ENCODE measurements at regions not wholly inside any gene's neighbourhood (a gene's known extent, or its start where the extent isn't known, plus 50 kb on each side); places are given as distances from the start of the nearest gene placed in this dataset.
A peak's percentile ranks its signal among the peaks of the same experiment; 100 is the strongest.
"Not testable (repeated sequence)": the region's sequence is repeated elsewhere in the genome, so short reads cannot be mapped to it uniquely, and the experiment has no call there.

DNA sequence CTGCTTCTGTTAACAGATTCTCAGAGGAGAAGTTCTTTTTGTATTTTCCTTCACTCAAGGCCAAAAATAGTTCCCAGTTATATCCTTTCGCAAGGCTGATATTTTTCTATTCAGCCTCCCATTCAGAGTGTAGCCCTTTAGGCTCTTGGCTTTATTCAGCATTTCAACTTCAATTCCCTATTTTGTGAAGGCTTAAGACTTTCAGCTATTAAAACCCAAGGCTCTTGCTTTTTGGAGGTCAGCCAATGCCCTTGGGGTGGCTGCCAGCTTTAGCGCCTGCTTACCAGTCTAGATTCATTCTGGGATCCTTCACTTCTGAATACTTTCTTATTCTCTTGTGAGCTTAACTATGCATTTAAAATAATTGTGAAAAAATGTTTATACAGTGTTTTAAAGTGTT is 57.3 kb upstream of the ADGRA3 start:
- peak; percentile 12 for DNase-seq
- in situ Hi-C loops (cut with HindIII; ENCODE audit: low pct_ligation_motif_present, low pct_unique_long_range_greater_than_20kb, low sequenced_read_pairs), result no loop called here

DNA sequence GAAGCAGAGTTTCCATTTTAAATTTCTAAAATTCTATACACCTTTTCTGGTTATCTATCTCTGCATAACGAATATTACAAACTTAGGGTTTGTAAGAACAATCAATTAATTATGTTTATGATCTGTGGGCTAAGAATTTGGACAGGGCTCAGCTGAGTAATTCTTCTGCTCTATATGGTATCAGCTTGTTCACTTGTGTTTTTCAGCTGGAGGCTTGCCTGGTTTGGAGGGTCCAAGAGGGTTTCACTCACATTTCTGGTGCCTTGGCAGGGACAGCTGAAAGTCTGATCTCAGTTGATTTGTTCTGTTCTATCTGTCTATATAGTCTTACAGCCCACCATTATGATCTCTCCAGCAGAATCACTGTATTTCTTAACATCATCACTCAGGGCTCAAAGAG is 57.8 kb upstream of the ADGRA3 start:
- no peak for DNase-seq
- in situ Hi-C loops (cut with HindIII; ENCODE audit: low pct_ligation_motif_present, low pct_unique_long_range_greater_than_20kb, low sequenced_read_pairs), result no loop called here

DNA sequence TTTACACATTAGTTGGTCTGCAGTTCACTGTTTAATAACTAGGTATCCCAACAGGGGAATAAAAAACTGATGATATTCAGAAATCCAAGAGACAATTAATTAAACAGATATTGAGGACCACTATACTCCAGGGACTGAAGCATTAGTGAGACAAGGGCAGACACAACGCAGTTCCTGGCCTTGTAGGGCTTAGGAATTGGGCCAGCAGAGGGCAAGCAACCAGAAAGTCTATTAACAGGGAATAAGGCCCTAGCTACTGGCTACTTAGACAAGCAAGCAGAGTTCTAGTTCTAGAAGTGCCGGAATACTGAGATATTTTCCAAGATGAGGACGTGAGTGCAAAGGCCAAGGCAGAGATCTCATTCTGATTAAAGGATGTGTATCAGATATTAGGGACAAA is 58.6 kb upstream of the ADGRA3 start:
- in situ Hi-C loops (cut with HindIII; ENCODE audit: low pct_ligation_motif_present, low pct_unique_long_range_greater_than_20kb, low sequenced_read_pairs), result no loop called here
- no peak for DNase-seq

DNA sequence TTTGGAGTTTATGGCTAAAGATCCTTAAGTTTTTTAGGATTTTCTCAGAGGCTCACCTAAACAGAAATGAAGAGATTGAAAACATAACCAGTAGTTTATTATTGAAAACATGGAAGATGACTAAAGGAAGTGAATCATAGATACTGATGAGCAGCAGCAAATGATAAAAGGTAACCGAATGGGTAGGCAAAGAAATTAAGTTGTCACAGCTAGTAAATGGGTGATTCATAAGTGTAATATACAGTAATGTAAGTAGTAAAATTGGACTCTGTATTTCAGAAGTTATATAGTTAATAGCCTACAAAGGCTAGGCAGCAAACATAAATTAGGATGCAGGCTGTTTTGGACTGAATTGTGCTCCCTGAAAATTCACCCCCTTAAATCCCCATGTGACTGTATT is 59.0 kb upstream of the ADGRA3 start:
- no peak for DNase-seq
- in situ Hi-C loops (cut with HindIII; ENCODE audit: low pct_ligation_motif_present, low pct_unique_long_range_greater_than_20kb, low sequenced_read_pairs), result no loop called here

DNA sequence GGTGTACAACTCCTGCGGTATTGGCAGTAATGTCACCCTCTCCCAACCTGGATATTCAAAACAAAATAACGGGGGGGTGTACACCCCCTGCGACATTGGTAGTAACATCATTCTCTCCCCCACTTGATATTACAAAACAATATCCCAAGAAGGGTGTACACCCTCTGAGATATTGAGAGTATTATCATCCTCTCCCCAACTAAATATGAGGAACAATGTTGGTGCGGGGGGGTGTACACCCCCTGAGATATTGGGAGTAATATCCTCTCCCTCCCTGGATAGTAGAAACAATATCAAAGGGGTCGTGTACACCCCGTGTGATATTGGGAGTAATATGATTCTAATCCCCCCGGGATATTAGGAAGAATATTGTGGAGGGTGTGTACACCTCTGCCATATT is 71.4 kb upstream of the ADGRA3 start:
- no peak for DNase-seq
- in situ Hi-C loops (cut with HindIII; ENCODE audit: low pct_ligation_motif_present, low pct_unique_long_range_greater_than_20kb, low sequenced_read_pairs), result no loop called here

DNA sequence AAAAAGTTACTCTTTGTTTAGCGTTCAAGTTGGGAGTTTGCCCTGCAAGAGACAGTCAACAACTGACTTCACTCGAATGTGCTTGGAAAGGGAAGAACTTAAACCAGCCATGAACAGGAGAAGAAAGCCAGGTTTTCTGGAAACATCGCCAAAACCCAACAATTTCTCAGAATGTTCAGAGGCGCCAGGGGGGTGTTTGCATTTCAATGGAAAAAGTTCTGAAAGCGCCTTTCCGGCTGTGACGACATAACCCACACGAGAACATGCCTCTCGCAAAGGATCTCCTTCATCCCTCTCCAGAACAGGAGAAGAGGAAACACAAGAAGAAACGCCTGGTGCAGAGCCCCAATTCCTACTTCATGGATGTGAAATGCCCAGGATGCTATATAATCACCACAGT is 78.1 kb upstream of the ADGRA3 start:
- no peak for DNase-seq
- in situ Hi-C loops (cut with HindIII; ENCODE audit: low pct_ligation_motif_present, low pct_unique_long_range_greater_than_20kb, low sequenced_read_pairs), result no loop called here

DNA sequence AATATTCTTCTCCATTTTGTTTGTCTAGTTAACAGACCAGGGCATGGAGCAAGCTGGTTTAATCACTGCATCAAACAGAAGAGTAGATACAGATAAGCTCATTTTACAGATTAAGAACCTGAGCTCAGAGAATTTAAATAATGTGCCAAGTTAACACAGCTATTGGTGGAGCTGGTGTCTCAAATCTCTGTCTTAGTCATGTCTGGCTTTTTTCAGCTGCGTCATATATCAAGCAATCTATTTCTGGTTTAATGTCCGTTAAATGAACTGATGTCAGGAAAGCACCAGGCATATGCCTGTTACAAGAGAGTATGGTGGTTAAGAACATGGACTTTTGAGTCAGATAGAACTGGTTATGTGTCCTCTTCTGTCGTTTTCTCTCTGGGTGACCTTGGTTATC is 79.8 kb upstream of the ADGRA3 start:
- in situ Hi-C loops (cut with HindIII; ENCODE audit: low pct_ligation_motif_present, low pct_unique_long_range_greater_than_20kb, low sequenced_read_pairs), result no loop called here
- no peak for DNase-seq

DNA sequence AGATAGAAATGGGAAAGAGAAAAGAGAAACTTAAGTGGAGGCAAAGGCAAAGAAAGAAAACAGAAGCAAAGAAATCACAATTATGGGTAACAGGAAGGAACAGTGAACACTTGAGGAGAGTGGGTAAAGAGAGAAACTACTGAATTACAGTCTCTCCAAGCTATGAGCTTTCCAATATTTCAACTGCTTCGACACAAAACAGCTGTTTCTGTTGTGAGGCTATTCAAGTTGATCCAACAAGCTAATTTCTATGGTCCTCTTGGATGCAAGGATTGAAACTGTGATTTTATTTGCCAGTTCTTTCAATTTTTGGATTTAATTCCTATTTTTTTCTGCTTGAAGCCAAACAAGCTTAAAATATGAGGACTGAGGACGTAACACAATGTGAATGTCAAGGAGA is 80.5 kb upstream of the ADGRA3 start:
- in situ Hi-C loops (cut with HindIII; ENCODE audit: low pct_ligation_motif_present, low pct_unique_long_range_greater_than_20kb, low sequenced_read_pairs), result no loop called here
- no peak for DNase-seq

DNA sequence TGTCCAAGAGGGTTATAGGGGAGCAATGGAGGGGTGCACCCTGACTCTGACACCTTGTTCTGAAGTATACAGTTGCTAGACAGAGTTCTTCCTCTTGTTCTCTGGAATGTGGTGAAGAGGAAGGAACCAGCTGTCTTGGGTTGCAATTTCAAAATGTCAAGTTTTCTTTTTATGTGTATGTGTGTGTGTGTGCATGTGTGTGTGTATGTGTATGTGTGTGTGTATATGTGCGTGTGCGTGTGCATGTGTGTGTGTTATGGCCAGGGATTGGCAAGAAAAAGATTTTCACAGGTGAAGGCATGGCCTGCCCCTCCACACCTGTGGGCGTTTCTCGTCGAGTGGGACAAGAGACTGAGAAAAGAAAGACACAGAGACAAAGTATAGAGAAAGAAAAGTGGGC is 81.6 kb upstream of the ADGRA3 start:
- no peak for DNase-seq
- in situ Hi-C loops (cut with HindIII; ENCODE audit: low pct_ligation_motif_present, low pct_unique_long_range_greater_than_20kb, low sequenced_read_pairs), result no loop called here

DNA sequence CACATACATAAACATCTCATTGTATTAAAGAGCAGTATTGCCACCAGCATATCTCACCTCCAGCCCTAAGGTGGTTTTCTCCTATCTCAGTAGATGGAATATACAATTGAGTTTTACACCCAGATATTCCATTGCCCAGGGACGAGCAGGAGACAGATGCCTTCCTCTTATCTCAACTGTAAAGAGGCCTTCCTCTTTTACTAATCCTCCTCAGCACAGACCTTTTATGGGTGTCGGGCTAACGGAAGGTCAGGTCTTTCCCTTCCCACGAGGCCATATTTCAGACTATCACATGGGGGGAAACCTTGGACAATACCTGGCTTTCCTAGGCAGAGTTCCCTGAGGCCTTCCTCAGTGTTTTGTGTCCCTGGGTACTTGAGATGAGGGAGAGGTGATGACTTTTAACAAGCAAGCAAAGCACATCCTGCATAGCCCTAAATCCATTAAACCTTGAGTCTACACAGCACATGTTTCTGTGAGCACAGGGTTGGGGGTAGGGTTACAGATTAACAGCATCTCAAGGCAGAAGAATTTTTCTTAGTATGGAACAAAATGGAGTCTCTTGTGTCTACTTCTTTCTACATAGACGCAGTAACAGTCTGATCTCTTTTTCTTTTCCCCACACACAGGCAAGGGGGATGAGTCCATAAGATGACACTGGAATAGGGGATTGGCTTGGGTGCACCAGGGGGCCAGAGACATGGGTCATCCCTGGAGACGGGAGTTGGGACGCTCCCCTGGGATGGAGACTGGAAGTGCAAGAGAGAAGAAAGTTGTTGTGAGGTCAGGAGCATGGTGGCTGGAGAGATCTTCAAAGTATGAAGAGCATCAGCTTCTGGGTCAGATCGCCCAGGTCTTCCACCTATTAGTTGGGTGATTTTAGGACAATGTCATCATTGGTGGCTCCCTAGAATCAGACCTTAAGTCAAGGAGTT is 82.5 kb upstream of the ADGRA3 start:
- in situ Hi-C loops (cut with HindIII; ENCODE audit: low pct_ligation_motif_present, low pct_unique_long_range_greater_than_20kb, low sequenced_read_pairs); DNase-seq: not testable (repeated sequence)

DNA sequence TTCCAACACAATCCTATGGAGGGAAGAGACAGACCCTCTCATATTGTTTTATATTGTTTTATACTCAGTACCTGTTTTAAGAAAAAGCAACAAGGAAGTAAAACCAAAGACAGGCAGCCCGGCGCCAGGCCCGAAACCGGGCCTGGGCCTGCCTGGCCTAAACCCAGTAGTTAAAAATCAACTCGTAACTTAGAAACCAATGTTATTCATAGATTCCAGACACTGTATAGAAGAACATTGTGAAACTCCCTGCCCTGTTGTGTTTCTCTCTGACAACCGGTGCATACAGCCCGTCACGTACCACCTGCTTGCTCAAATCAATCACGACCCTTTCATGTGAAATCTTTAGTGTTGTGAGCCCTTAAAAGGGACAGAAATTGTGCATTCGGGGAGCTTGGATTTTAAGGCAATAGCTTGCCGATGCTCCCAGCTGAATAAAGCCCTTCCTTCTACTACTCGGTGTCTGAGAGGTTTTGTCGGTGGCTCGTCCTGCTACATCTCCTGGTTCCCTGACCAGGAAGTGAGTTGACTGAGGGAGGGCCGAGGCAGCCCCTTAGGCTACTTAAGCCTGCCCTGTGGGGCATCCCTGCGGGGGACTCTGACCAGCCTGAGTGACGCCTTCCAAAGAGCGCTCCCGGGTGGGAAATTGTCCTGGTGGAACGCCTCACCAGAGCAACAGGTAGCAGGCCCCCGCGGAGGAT is 83.5 kb upstream of the ADGRA3 start:
- DNase-seq; in situ Hi-C loops (cut with HindIII; ENCODE audit: low pct_ligation_motif_present, low pct_unique_long_range_greater_than_20kb, low sequenced_read_pairs): not testable (repeated sequence)

DNA sequence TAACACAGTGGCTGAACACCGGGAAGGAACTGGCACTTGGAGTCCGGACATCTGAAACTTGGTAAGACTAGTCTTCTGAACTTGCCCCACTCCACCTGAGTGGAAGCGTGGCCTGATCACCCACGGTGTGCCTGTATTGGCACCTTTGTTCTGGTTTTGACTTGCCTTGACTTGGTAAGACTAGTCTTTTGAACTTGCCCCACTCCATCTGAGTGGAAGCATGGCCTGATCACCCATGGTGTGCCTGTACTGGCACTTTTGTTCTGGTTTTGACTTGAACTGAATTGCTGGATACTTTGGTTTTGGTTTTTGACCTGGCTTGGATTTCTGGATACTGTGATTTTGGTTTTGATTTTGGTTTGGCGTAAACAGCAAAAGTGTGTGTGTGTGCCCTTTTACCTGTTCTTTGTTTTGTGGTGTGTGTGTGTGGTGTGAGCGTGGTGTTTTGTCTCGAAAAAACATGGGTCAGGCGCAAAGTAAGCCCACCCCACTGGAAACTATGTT is 84.1 kb upstream of the ADGRA3 start:
- in situ Hi-C loops (cut with HindIII; ENCODE audit: low pct_ligation_motif_present, low pct_unique_long_range_greater_than_20kb, low sequenced_read_pairs), result not testable (repeated sequence)

DNA sequence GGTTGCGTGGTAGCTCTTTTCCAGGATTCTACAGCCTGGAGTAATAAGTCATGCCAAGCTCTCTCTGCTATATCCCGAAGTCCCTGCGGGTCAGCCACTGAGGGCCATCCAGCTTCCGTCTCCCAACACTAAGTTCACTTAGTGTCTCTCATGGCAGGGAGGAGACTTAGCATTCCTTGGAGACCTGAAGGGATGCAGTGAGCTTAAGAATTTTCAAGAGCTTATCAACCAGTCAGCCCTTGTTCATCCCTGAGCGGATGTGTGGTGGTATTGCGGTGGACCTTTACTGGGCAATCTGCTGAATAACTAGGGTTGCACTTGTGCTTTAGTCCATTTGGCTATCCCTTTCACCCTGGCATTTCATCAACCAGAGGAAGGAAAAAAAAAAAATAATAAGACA is 85.8 kb upstream of the ADGRA3 start:
- DNase-seq; in situ Hi-C loops (cut with HindIII; ENCODE audit: low pct_ligation_motif_present, low pct_unique_long_range_greater_than_20kb, low sequenced_read_pairs): not testable (repeated sequence)

More for the DNA sequence above, 84.1 kb upstream of the ADGRA3 start:
- DNase-seq, result not testable (repeated sequence)

DNA sequence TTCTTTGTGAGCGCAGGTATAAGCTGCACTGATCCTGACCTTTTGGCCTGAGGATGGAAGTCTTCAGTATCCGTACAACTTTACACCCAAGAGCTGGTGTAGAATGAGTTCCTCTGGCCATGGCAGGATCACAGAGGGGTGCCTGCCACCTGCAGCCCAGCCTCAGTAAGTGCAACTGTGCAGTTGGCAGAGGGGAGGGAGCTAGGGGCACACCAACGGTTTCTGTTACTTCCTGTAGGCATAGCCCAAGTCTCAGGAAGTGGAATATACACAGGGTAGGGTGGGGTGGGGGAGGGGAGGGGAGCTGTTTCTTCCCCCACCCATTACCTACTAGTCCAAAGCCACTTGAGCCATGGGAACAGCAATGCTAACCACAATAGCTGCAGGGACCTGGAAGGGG is 85.4 kb upstream of the GBA3 start:
- peak; percentile 75 for DNase-seq
- in situ Hi-C loops (cut with HindIII; ENCODE audit: low pct_ligation_motif_present, low pct_unique_long_range_greater_than_20kb, low sequenced_read_pairs), result no loop called here

DNA sequence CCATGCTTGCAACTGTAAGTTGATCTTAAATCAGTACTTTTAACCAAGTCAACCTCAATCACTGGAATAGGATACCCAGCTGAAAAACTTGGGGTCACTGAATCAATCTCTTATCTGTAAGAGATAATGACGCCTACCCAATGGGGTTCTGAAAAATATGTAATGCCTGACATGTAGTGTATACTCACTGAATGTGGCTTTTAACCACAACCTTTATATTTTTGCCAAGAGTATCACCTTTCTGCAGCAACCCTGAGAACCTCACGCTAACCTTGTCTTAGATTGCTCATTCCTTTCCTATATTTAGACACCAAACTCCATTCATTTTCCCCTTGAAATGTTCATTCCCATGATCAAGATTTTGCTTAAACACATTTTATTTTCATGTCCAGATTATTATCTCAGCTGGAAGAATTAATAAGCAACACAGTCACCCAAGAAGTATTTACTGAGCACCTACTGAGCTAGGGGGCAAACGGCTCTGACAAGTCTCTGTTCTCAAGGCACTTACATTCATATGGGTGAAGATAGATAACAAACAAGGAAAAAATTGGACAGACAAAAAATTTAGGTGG is 82.7 kb upstream of the GBA3 start:
- DNase-seq; in situ Hi-C loops (cut with HindIII; ENCODE audit: low pct_ligation_motif_present, low pct_unique_long_range_greater_than_20kb, low sequenced_read_pairs): not testable (repeated sequence)

DNA sequence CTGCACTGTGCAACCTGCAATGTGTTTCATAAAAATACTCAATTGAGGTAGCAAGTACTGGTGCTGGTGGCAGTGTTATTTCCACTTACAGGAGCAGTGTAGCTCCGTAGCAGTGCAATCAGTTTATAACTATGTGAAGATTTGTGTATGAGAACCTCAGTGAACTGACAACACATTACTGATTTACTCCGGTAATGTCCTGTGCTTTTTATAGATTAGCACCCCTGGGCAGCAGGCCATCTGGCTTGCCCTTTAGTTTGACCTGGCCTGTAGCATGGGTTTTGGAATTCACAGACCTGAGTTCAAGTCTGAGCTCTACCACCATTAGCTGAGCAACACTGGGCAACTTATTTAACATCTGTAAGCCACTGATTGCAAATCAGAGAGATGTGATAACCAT is 78.6 kb upstream of the GBA3 start:
- DNase-seq, result no peak
- in situ Hi-C loops (cut with HindIII; ENCODE audit: low pct_ligation_motif_present, low pct_unique_long_range_greater_than_20kb, low sequenced_read_pairs), result no loop called here

DNA sequence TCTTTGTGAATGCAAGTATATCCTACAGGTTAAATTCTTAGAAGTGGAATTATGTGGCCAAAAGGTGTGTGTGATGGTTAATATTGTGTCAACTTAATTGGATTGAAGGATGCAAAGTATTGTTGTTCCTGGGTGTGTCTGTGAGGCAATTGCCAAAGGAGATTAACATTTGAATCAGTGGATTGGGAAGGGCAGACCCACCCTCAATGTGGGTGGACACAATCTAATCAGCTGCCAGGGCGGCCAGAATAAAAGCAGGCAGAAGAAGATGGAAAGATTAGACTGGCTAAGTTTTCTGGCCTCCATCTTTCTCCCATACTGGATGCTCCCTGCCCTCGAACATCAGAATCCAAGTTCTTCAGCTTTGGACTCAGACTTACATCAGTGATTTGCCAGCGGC is 76.2 kb upstream of the GBA3 start:
- in situ Hi-C loops (cut with HindIII; ENCODE audit: low pct_ligation_motif_present, low pct_unique_long_range_greater_than_20kb, low sequenced_read_pairs), result no loop called here
- DNase-seq, result no peak

DNA sequence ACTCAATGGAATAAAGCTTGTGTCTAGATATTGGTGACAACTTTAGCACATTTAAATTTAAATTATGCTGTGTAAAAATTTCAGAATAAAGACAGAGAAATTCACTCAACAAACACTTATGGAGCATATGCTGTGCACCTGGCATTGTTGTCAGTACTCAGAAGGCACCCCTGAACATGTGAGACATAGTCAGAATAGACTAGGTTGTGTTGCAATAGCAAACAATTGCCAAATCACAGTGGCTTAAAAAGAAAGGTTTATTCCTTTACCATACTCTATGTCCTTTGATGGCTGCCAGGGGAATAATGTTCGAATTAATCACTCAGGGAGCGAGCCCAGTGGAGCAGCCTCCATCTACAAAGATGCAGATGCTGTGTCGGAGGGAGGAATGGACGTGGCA is 72.6 kb upstream of the GBA3 start:
- DNase-seq; in situ Hi-C loops (cut with HindIII; ENCODE audit: low pct_ligation_motif_present, low pct_unique_long_range_greater_than_20kb, low sequenced_read_pairs): not testable (repeated sequence)

DNA sequence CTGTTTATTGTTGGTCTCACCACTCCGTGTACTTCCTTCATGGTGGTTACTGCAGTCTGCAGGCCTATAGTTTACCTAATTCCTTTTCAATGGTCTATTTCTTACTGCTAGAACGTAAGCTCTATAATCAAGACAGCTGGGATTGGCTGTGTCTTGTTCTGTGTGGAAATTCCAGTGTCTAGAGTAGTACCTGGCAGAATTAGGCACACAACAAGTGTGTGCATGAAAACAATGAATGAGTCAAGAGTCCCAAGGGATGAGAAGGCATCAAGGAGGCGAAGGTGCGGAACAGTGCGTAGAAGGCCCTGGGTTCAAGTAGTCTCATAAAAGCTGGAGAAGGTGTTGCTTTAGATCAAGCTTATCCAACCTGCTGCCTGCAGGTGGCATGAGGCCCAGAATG is 70.8 kb upstream of the GBA3 start:
- in situ Hi-C loops (cut with HindIII; ENCODE audit: low pct_ligation_motif_present, low pct_unique_long_range_greater_than_20kb, low sequenced_read_pairs); DNase-seq: not testable (repeated sequence)

All from ACHN (cell line).